GM12875 (cell line): ENCODE measurements at regions not wholly inside any gene's neighbourhood (a gene's known extent, or its start where the extent isn't known, plus 50 kb on each side); places are given as distances from the start of the nearest gene placed in this dataset.

Experiments
- H3K4me3 ChIP-seq: one replicate; pipeline ENCODE4 v1.5.1; 2011; ENCODE audit warnings: low read depth, low read length, control low read depth
- TF ChIP-seq, protein P1 (sequence below): IDR thresholded peaks from 2 replicates; pipeline ENCODE4 v1.5.1; 2011; ENCODE audit warnings: low read depth, mild to moderate bottlenecking, control low read depth, inconsistent platforms, low read length, moderate library complexity, borderline replicate concordance; ENCODE audit not compliant: insufficient read depth

- TF ChIP-seq, protein P1, sequence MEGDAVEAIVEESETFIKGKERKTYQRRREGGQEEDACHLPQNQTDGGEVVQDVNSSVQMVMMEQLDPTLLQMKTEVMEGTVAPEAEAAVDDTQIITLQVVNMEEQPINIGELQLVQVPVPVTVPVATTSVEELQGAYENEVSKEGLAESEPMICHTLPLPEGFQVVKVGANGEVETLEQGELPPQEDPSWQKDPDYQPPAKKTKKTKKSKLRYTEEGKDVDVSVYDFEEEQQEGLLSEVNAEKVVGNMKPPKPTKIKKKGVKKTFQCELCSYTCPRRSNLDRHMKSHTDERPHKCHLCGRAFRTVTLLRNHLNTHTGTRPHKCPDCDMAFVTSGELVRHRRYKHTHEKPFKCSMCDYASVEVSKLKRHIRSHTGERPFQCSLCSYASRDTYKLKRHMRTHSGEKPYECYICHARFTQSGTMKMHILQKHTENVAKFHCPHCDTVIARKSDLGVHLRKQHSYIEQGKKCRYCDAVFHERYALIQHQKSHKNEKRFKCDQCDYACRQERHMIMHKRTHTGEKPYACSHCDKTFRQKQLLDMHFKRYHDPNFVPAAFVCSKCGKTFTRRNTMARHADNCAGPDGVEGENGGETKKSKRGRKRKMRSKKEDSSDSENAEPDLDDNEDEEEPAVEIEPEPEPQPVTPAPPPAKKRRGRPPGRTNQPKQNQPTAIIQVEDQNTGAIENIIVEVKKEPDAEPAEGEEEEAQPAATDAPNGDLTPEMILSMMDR = no peak
- no peak overlapping the region for H3K4me3 ChIP-seq
Measured at GRCh38 chr2:160884056-160884455, 276.2 kb upstream of the TANK start.

DNA sequence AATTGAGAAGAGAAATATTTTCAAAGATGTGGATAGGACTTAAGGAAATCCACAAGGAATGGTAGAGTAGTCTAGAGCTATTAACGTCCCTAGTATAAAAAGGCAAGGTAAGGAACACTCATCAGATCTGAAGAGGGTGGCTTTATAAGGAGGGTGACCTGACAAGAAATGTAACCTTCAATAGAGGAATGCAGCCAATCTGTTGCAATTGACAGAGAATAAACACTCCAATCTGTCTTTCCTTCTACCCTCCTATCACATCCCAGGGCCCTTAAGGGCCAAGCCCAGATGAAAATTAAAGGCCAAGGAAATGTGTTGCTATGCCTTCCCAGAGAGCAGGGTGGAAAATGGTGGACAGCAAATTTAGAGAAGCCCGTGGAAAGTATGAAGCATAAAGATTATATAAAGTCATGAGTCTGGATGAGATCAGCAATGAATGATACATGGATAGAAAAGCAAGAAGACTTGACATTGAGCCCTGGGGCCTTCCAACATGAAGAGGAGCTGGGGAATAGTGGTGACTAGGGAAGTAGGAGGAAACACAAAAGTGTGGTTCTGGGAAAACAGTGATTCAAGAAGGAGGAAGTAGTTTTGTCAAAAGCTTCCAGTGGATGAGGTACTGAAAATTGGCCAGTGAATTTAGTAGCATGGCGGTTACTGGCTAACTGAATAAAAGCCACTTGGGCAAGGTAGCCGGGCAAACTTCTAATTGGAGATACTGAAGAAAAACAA is 270.6 kb upstream of the TANK start:
- H3K4me3 ChIP-seq = no peak overlapping the region
- TF ChIP-seq, protein P1 = no peak

DNA sequence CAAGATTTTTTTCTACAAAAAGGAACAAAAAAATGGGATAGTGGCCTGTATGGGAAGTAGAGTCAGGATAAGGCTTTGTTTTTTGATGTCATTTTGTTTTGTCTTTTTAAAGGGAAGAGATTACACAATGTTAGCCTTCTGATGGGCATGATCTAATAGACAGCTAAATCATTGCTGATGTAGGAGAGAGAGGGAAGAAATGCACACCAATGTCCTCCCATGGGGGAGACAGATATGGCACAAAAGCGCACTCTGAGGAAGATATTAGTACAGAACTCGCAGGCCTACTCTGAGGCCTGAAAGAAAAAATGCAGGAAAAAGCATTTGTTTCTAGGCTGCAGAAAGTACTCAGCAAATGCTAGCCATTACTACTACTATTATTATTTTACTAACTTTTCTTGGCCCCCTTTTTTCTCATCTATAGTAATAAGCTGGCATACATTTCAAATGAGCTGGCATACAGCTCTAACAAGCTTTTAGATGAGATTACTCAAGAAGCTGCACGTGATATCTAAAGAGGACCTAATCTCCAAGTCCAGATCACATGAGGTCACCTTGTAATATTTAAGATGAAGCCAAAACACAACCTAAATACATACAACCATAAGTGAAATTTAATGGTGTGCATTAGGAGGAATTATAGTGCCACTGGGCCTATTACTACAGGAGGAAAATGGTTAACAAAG is 269.4 kb upstream of the TANK start:
- TF ChIP-seq, protein P1 = no peak

GRCh38 chr2:160891353-160891740 is 268.9 kb upstream of the TANK start:
- H3K4me3 ChIP-seq = no peak overlapping the region
- TF ChIP-seq, protein P1 = no peak

More for the DNA sequence above, 269.4 kb upstream of the TANK start:
- no peak overlapping the region for H3K4me3 ChIP-seq

DNA sequence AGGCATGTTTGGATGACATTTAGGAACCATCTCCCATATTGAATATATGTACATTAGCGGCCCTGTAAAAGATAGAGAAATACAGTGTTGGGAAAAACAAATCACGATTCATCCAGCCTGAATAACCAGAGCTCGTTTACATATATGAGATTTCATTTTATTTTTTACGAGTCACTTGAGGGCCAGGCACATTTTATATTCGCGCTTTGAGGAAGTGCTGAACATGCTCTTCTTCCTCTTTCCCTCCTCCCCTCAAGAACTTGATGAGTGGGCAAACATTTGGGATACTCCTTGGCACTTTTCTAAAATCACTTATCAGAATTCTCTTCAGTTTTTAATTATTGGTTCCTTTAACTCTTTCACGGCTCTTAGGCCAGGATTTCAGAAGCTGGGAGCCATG is 268.0 kb upstream of the TANK start:
- TF ChIP-seq, protein P1 = no peak
- no peak overlapping the region for H3K4me3 ChIP-seq

DNA sequence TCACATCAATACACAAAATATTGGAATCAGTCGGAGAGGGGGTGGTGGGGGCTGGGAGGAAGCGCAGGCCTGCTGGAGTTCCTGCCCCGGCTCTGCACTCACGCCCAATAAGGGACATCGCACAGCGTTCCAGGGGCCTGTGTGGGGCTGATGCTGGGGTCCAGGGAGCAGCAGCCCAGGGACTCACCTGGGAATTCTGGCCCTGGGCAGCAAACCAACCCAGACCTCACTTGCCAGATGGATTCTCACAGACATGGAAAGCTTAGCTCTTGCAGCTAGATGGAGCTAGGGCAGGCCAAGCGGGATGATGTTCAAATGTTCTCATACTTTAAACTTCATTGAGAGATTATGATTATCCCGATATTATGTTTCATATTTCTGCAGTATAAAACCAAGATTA is 266.6 kb upstream of the TANK start:
- TF ChIP-seq, protein P1 = no peak
- H3K4me3 ChIP-seq = no peak overlapping the region
